OCI-LY1 (cell line): ENCODE measurements at regions not wholly inside any gene's neighbourhood (a gene's known extent, or its start where the extent isn't known, plus 50 kb on each side); places are given as distances from the start of the nearest gene placed in this dataset.

Experiments used
- EZH2 ChIP-seq: fragments of 200-600 bp; sonication (generic), shearing (Covaris generic); IDR thresholded peaks from 2 replicates; pipeline ENCODE4 v1.8.0; 2017; ENCODE audit warnings: borderline replicate concordance, mixed run types, mild to moderate bottlenecking, antibody characterized with exemption, low read length, moderate library complexity, mixed read lengths
- TF ChIP-seq, protein P1 (sequence below): fragments of 200-600 bp; sonication (generic), shearing (Covaris generic); IDR thresholded peaks from 2 replicates; pipeline ENCODE4 v1.5.1; 2017; ENCODE audit warnings: mild to moderate bottlenecking, antibody characterized with exemption, low read length, moderate library complexity, mixed read lengths

DNA sequence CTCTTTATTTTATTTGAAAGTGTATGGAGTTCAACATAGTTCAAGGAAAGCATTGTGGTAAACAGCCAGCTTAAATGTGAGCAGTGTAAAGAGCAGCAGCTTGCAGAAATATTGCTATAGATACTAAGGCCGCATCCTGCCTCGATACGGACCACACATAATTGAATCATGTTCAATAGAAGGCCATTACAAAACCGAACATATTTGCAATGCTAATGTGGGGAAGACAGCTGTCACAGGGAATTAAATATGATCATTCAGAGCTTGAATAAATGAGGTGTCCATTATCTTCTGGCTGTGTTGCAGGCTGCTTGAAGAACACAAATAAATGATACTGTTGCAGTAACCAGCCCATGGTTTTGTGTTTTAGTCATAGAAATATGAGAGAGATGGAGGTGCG is 173.2 kb downstream of the BRMS1L start:
- TF ChIP-seq, protein P1, sequence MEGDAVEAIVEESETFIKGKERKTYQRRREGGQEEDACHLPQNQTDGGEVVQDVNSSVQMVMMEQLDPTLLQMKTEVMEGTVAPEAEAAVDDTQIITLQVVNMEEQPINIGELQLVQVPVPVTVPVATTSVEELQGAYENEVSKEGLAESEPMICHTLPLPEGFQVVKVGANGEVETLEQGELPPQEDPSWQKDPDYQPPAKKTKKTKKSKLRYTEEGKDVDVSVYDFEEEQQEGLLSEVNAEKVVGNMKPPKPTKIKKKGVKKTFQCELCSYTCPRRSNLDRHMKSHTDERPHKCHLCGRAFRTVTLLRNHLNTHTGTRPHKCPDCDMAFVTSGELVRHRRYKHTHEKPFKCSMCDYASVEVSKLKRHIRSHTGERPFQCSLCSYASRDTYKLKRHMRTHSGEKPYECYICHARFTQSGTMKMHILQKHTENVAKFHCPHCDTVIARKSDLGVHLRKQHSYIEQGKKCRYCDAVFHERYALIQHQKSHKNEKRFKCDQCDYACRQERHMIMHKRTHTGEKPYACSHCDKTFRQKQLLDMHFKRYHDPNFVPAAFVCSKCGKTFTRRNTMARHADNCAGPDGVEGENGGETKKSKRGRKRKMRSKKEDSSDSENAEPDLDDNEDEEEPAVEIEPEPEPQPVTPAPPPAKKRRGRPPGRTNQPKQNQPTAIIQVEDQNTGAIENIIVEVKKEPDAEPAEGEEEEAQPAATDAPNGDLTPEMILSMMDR, result no peak
- TF ChIP-seq EZH2, result no peak
